ENCODE measurements at regions not wholly inside any gene's neighbourhood (a gene's known extent, or its start where the extent isn't known, plus 50 kb on each side); places are given as distances from the start of the nearest gene placed in this dataset.
A peak's percentile ranks its signal among the peaks of the same experiment; 100 is the strongest.
"Not testable (repeated sequence)": the region's sequence is repeated elsewhere in the genome, so short reads cannot be mapped to it uniquely, and the experiment has no call there.

DNA sequence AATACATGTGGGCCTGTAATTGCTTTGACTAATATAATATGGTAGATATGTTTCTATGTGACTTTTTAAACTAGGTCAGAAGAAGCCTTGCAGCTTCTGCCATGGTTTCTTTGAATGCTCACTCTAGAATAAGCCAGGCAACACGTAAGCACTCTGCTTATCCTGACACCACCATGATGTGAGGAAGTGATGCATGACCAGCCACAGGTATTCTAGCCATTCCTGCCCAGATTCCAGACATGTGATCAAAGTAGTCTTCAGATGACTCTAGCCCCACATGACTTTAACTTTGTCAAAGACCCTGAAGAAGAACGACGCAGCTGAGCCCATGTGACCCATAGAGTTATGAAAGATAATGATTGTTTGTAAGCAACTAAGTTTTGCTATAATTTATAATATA, 276.1 kb upstream of the NCAM1 start:
- DNase-seq (ENCODE audit: low spot score) (no peak), FAIRE-seq (no peak)

DNA sequence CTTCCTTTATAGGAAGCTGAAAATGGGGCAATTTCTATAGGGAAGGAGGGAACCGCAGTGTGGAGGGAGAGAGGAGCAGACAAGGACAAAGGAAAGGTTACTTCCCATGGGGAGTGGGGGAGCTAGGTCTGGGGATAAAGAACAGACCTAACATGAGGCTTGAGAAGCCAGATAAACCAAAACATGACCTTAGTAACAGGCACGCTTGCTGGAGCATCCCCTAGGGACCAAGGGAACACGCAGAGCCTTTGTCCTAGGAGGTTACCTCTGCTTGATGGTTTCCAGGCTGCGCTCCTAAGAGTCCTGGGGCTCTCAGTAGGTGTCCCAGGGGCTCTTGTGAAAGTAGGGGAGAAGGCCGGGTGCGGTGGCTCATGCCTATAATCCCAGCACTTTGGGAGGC, 271.4 kb upstream of the NCAM1 start:
- DNase-seq (ENCODE audit: low spot score) = no peak
- no peak for FAIRE-seq

DNA sequence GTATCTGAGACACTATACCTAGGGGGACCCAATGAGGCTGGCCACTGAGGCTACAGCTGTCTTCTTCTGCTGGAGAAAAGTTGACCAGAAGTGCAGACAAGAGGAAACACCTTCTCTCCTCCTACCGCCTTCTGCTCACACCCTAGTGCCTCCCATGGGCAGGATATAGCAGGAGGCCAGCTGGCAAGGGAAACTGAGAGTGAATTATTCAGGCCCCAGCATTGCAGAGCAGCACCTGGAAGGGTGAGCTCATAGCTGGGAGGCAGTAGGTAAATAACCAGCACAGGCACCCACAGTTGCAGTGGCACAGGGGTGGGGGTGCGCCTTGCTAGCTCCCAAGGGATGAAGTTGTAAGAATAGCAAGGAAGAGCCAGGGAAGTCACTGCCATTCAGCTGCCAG, 267.4 kb upstream of the NCAM1 start:
- FAIRE-seq (peak; percentile 27), DNase-seq (ENCODE audit: low spot score) (no peak)

DNA sequence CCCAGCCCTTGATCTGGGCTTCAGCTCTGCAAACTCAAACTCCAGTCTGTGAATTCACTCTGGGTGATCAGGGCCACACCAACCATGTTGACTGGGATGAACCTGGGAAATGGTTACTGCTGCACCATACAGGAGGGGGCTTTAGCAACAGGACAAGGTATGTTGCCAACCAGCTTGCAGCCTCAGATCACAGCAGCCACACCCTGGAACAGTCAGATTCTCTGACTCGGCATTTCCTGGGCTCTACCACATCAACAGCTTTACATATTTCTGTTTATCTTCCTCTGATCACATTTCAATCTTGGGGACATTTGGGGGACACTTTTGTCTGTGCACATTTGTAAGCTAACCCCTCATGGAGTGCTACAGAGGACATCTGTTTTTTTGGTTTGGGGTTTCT, 267.0 kb upstream of the NCAM1 start:
- FAIRE-seq (no peak), DNase-seq (ENCODE audit: low spot score) (no peak)

DNA sequence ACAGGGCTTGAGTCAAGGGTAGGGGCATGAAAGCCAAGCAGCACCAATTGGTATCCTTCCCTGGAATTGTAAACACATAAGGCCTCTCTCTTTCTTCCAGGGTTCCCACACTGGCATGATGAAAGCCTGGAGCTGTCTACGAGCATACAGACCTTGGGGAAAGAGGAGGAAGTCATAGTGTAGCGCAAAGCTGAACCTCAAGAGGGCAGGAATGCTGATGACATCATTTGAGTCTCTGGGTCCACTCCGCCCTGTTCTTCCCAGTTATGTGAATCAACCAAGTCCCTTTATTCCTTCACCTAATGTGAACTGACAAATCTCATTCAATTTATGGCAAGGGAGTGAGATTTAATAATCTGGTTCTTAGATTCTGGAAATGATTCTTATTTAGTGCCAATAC, 266.4 kb upstream of the NCAM1 start:
- FAIRE-seq (no peak), DNase-seq (ENCODE audit: low spot score) (no peak)

DNA sequence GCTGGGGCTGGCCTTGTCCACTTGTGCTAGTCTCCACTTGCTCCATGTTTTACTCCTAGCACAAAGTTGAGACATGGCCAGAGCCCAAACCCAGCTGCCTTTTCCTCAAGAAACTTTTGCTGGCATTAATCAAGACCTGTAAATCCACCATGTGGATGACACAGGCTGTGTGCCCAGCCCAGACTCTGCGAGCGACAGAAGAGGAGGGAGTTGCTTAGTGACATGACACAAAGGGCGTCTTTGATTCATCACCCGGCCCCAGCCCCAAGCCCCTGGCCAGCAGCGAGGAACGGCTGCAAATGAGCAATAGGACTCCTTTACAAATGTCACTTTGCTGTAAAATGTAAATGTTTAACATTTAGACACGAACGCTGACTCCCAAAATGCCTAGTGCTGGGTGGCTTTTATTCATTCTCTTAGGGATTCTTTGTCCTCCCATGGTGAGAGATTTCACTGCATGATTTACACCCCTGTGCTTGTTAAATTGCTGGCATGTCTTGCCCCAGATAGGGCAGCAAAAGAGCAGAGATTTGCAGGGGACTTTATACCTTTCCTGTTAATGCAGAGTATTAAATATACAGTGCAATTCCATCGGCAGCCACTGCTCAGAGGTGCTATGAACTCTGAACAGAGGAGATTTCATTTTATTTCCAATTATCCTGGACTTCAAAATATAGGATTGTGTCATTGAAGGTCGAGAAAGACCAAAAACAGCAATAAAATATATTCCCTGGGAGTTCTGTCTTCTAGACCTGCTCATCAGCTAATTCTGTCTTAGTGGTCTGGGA, 263.6 kb upstream of the NCAM1 start:
- no peak for FAIRE-seq
- DNase-seq (ENCODE audit: low spot score) = no peak

DNA sequence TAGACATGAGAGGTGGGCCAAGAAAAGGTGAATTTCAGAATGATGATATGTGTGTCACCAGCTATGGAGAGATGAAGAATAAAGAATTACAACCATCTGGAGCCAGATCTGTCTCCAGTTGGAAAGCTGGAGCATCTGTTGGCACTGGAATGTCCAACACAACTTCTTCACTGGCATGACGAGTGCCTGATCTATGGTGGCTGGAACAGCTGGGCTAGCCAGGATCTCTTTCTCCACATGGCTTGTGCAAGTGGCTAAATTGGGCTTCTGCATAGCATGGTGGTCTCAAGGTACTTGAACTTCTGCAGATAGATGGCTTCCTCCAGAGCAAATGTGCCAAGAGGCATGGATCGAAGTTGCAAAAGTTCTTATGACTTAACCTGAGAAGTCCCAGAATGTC, 256.1 kb upstream of the NCAM1 start:
- FAIRE-seq (no peak), DNase-seq (ENCODE audit: low spot score) (no peak)

DNA sequence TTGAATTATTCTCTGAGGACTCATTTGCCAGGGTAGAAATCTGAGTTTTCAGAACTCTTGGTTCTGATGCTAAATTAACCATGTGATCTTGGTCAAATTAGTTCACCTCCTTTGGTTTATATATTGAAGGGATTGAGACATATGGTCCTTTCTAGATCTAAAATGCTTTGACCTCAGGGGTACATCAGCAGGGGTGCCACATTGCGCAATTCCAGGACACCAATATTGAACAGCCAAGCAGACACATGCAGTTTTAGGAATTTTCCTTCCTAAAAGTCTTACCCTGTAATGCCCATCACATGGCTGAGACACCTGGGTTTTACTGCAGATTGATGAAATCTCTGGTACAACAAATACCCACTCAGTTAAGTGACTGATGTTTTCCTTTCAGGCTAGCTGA, 254.4 kb upstream of the NCAM1 start:
- DNase-seq (ENCODE audit: low spot score) (no peak), FAIRE-seq (no peak)

DNA sequence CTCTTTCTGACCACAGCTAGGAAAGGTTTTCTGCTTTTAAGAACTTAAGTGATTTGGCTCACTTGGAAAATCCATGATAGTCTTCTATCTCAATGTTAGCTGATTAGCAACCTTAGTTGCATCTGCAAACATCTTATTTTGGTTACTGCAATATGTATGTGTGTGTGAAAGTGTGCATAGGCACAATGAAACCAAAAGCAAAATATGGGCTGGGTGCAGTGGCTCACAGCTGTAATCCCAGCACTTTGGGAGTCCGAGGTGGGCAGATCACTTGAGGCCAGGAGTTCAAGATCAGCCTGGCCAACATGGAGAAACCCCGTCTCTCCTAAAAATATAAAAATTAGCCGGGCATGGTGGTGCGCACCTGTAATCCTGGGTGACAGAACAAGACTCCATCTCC, 246.9 kb upstream of the NCAM1 start:
- not testable (repeated sequence) for FAIRE-seq

DNA sequence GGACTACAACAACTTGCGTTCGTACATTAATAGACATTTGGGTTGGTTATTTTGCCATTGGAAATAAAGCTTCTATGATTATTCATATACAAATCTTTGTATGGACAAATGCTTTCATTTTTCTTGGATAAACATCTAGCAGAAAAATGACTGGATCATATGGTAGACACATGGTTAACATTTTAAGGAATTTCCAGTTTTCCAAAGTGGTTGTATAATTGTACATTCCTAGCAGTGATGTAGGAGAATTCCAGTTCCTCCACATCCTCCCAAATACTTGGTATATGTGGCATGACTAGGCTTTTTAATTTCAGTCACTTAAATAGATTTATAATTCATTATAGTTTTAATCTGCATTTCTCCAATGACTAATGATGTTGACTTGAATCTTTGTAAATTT, 246.2 kb upstream of the NCAM1 start:
- DNase-seq (ENCODE audit: low spot score) (no peak), FAIRE-seq (no peak)

More for the DNA sequence above, 246.9 kb upstream of the NCAM1 start:
- DNase-seq (ENCODE audit: low spot score) = not testable (repeated sequence)

DNA sequence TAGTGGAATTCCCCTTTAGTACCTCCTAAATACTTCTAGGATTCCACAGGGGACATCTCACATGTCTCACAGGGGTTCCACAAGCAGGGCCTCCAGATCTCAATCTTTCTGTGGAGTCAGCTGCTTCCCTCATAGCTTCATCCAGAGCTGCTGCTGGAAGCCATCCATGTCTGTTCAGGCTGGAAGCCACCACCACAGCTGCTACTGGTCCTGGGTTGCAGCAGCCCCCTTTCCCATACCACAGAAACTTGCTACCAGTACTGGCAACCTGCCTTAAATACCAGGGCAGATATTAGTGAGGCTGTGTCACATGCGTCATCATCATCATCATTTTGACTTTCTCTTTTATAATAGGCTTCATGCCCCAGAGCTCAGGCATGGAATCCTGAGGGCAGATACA, 242.7 kb upstream of the NCAM1 start:
- FAIRE-seq (no peak), DNase-seq (ENCODE audit: low spot score) (no peak)

DNA sequence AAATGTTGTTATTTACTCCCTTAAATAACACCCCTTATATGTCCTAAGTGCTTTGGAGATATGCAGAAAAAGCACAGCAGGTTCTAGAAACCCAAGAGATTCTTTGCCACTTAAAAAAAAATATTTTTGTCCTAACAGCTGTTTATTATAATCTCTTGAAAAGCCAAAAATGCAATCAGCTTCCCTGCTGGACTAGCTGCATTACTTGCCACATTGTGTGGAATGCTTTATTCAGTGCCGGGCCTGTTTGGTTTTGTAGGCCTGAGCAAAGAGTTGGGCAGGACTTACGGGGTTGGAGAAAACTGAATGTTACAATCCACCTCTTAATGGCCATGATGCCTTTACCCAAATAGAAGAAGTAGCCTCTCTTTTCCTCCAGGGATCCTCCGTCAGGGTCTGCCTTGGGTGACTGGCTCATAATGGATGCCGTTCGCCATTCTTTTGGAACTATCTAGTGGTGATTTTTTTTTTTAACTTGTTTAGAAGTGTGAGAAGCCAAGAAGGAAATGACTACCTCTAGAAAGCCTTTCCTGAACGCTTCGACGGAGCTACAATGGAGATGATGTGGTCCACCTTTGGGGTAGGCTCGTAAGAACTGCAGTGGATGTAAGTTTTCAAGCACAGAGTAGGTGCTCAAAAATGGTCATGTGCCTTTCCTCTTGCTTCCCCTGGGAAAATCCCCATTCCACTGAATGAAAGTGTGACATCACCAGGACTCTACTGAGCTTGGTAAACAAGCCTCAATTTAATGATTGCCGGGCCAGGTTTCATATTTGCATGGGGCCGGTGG, 241.3 kb upstream of the NCAM1 start:
- no peak for FAIRE-seq
- DNase-seq (ENCODE audit: low spot score) = no peak

DNA sequence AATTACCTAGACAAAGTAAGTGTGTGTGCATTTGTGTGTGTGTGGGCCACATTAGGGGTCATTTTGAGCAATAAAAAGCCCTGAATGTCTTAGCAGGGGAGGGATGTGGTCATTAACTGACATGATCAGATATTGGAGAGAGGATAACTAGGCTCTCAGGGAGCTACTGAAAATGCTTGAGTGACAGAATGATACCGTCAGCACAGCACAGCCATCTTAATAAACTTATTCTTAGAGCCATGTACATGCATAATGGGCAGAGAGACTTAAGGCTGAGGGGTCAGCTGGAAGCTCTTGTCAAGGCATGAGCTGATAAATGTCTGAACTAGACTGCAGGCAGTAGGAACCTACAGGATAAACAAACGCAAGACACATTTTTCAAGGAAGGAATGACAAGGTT, 239.1 kb upstream of the NCAM1 start:
- no peak for DNase-seq (ENCODE audit: low spot score)
- no peak for FAIRE-seq

DNA sequence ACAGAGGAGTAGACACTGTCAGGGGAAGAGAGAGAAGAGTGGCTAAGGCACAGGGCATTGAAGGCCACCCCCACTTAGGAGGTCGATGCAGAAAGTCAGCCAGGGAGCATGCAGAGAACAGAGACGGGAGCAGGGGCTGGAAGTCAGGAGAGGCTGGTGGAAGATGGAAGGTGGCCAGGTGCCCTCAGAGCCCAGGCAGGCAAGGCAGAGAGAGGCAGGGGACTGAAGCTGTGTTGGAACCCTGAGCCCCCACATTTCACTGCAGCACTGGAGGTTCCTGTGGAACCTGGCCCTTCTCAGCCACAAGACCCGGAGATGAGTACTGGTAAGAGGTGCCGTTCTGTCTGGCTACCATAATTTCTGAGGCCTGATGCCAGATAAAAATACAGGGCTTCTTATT, 238.3 kb upstream of the NCAM1 start:
- DNase-seq (ENCODE audit: low spot score) (no peak), FAIRE-seq (no peak)

DNA sequence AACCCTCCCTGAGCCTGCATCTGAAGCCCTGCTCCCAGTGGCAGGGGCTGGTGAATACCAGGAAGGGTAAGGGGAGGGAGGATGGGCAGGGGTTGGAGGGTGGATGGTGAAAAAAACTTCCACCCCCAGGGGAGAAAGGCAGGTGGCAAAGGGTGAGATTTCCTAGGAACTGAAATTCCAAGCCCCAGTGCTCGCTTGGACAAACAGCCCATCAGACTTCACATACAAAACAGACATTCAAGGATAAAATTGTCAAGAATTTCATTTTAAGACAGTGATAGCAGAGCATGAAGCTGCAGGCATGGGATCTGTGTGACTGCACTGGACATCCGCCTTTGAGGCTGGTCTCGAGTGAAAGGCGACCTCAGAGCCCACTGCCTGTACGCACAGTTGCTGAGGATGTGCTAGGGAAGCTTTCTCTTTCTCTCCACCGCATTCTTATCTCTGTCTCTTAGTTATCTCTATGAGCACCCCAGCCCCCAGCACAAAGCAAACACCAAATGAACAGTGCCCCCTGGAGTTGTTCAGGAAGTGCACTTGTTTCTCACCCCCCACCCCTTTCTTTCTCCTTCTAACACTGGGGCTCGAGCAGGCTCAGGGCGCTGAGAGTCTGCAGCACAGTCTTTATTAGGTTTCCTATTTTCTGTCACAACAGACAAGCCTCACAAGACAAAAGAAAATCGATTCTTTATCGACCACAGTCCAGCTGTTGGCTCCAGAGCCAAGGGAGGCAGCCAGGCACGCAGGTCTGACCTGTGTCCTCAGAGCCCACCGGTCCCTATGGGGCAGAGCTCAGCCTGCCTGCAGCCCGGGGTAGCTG, 237.3 kb upstream of the NCAM1 start:
- DNase-seq (ENCODE audit: low spot score) = no peak
- FAIRE-seq = no peak

DNA sequence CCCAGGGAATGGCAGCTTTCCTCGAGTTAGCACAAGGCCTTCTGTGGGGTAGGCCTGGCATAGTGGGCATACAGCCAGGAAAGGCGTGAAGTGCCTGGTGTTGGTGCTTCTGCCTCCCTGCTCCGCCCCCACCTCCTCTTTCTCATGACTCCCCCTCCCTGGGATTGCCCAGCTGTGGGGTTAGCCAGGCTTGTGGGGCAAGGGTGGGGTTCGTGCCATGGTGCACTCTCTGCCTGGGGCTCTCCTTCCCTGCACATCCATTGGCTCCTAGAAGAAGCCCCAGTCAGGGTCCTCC, 236.8 kb upstream of the NCAM1 start:
- DNase-seq (ENCODE audit: low spot score) (no peak), FAIRE-seq (no peak)

DNA sequence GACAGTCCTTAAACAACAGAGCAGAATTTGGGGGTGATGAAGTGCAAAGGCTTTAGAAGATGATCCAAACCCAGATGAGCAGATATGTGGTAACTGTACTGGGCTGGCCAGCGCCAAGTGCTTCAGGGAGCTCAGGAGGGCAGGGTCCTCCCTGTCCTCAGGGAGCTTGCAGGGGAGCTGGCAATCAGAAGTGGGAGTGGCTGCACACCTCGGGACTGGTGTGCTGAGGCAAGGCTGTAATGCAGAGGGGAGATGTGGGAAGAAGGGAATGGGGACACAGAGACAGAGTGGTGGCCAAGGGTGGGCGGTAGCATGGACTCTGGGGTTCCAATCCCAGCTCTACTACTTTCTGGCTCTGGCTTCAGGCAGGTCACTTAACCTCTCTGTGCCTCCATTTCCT, 235.6 kb upstream of the NCAM1 start:
- DNase-seq (ENCODE audit: low spot score) (no peak), FAIRE-seq (no peak)

DNA sequence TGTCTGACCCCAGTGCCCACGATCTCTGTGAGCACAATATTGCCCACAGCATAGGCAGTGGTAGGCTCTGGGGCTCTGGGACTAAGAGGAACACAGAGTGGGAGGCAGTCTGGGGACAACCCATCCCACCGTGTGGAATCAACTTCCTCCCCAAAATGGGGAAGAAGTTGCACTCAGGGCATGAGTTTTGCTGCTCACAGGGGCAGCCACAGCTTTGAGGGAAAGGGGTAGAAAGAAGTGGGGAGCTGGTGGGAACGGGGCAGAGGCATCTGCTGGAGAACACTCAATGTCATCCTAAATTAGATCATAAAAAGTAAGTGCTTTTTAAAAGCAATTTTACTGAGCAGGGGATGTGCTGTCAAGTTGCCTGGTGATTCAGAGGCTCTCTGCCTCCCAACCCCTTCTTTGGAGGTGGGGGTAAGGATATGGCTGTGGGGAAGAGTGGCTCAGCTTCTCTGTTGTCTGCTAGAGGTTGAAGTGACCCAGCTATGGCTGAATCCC, 233.8 kb upstream of the NCAM1 start:
- no peak for FAIRE-seq
- DNase-seq (ENCODE audit: low spot score) = no peak

DNA sequence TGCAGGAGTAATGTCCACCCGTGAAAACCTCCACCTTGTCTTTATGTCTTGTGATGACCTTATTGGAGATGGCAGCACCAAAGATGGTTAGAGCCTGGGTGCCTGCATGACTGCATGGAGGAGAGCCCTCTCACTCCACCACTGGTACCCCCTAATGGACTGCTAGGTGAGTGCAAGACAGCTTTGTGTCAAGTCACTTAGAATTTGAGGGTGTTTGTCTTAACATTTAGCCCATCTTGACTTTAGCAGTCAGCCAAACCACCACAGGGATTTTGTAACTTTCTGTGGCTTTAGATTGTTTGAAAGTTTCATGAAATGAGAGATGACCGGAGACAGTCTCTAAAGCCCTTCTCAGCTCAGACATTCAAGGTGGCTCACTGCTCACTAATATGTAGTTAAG, 232.9 kb upstream of the NCAM1 start:
- DNase-seq (ENCODE audit: low spot score) (no peak), FAIRE-seq (no peak)

DNA sequence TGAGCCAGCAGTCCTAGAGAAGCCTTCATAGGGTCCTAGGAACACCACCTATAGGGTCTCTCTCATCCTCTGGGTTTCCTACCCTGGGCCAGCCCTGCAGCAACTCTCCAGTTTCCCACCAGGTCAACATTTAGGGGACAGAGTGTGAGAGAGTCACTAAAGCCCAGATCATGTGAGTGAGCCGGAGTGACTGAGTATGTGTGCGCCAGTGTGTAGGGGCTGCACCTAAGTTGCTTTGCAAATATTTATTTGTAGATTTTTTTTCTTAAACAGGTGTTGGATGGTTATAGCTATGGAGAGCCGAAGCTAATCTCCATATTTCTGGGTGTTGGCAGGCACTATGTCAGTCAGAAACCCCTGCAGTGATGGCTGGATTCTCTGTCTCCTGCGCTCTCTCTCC, 232.5 kb upstream of the NCAM1 start:
- DNase-seq (ENCODE audit: low spot score) = no peak
- FAIRE-seq = no peak

DNA sequence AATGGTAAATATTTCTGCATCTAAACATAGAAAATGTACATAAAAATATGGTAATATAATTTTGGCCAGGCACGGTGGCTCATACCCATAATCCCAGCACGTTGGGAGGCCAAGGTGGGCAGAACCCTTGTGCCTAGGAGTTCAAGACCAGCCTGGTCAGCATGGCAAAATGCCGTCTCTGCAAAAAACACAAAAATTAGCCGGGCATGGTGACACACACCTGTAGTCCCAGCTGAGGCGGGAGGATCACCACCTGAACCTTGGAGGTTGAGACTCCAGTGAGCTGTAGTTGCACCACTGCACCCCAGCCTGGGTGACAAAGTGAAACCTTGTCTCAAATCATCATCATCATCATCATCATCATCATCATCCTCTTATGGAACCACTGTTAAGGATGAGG, 230.6 kb upstream of the NCAM1 start:
- DNase-seq (ENCODE audit: low spot score) (no peak), FAIRE-seq (no peak)

DNA sequence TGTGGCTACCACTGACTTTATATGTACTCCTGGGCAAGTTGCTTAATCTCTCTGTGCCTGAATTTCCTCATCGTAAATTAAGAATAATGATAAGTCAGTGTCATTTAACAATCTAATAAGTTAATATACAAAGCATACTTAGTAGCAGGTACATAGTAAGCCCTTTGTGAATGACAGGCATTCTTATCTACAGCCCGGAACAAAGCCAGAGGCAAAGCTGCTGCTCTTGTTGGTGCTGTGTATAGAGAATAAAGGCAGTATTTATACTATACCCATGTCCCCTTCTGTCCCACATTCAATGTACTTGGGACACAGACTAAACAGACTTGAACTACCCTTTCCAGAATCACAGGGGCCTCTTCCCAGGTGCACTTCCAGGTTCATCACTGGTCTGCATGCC, 229.7 kb upstream of the NCAM1 start:
- DNase-seq (ENCODE audit: low spot score) = no peak
- FAIRE-seq = no peak
